HG02943 (cell line): ENCODE measurements at regions not wholly inside any gene's neighbourhood (a gene's known extent, or its start where the extent isn't known, plus 50 kb on each side); places are given as distances from the start of the nearest gene placed in this dataset.

Experiments
- ATAC-seq: cut with Tn5 transposase; IDR thresholded peaks from one replicate; pipeline ENCODE4 v1.9.1; 2021; ENCODE audit warnings: mild to moderate bottlenecking, low read depth, moderate library complexity; ENCODE audit not compliant: unreplicated experiment

- ATAC-seq = no peak
These were observed 568.0 kb upstream of the IGFBP3 start for GRCh38 chr7:46489106-46489505.

DNA sequence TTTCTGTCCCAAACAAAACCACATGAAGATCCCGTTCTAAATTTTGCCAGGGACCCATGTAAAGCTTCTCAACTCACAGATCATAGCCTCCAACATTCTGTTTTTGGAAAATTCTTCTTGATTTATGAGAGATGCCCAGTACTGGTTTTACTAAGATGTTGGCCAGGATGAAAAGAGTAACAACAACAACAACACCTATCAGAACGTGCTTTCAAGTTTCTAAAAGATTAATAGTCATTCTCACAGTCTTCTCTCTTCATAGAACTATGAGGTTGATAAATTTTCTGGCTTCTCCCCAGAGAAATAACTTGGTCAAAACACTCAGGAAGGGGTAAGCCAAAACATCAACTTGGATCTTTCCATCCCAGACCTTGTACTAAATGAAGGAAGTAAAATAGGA, 567.5 kb upstream of the IGFBP3 start:
- no peak for ATAC-seq

DNA sequence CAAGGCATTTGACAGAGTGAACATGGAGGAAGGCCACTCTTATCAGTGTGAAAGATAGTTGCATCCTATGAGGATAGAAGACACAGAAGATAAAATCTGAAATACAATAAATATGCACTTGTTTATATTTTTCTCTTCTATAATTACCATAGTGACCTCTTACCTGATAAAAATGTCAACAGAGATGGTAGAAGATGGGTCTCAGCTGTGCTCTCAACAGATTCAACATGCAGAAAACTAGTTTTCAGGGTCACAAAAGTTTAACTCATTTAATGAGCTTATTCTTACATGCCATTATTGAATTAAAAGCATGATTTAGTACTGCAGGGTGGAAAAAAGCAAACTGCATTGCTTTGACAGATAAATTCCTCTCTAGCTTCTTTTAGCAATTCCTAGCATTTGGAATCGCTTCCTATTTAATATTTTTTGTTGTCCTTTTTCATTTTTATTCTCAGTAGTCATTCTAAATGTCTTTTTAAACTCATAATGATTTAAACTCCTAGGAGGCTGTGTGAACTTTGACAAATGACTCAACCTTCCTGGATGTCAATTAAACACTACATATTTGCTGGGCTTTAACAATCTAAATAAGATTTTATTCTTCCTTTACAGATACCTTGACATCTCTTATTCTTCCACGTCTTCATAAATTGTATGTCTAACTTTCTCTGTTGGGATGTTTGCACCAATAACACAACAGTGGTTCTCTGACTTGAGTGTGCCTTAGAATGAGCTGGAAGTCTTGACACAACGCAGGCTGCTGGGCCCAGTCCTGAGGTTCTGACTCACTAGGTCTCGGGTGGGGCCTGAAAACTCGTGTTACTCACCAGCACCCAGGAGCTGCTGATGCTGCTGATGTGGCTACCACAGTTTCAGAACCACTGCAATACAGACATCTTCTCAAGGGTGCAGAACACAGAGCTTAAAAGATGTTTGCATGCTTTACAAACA, 565.5 kb upstream of the IGFBP3 start:
- ATAC-seq = no peak

- ATAC-seq = no peak
These were observed 564.5 kb upstream of the IGFBP3 start for GRCh38 chr7:46485481-46486065.

DNA sequence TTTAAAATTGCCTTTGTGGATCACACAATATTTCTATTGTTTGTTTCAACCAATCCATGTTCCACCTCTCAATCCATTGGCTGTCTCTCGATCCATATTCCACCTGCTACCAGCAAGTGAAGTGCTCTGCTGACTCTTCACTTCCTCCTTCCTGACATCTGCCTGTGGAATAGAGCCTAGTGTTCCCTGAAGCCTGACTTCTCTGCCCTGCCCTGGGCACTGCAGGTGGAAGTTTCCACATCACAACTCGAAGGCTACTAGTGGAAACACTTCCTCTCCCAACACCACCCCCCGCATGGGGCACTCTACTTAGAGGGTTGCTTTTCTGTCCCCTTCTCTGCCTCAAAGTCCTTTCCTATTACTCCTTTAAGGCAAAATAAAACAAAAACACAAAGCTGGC, 563.8 kb upstream of the IGFBP3 start:
- ATAC-seq = no peak

DNA sequence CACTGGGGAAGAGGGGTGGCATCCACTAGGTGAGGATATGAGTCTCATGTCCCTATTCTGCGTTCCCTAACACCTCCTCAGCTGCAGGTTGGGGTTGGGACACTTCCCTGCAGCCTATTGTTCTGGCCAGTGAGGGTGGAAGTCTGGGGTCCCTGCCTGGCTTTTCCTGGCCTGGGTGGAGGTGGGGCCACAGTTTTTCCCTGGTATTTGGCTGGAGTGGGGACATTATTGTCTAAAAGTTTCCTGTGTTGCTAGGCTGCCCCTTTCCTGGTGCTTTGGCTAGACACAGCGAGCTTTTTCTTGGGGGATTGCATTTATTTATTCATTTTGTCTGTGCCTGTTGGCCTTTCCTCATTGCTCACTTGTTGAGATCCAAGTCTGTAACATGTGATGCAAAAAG, 559.5 kb upstream of the IGFBP3 start:
- ATAC-seq = no peak

DNA sequence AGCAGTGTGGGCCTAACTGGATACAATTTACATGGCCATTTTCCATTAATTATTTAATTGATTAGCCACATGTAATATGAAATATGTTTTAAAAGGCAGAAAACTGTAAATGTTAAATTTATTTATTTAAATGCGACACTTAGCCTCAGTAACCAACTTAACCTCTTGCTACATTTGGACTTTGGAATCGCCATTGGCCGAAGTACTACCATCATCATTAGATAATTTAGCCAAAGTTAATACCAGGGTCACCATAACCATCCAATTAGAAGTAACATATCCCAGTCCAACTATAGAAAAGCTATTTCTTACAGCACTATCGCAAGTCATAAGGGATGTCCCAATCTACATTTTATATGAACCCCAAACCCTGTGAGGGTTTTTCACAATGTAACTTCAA, 558.6 kb upstream of the IGFBP3 start:
- no peak for ATAC-seq

DNA sequence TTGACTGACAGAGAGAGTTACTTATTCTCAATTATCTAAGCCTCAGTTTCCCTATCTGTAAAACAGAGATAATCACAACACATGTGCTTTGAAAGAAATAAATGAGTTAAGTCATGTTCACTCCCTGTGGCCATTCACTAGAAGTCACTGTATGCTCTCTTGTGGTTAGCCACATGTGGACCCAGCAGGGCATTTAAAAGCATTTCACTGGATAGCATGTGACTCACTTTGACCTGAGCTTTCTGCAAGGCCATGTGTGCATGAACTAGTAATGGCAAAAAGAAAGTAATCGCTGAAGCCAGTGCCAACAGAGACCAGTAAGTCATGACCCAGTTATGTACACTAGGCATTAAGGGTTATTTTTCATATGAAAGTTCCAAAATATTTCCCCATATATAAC, 557.0 kb upstream of the IGFBP3 start:
- ATAC-seq = no peak

- ATAC-seq = no peak
These were observed 547.8 kb upstream of the IGFBP3 start for GRCh38 chr7:46468753-46469356.

DNA sequence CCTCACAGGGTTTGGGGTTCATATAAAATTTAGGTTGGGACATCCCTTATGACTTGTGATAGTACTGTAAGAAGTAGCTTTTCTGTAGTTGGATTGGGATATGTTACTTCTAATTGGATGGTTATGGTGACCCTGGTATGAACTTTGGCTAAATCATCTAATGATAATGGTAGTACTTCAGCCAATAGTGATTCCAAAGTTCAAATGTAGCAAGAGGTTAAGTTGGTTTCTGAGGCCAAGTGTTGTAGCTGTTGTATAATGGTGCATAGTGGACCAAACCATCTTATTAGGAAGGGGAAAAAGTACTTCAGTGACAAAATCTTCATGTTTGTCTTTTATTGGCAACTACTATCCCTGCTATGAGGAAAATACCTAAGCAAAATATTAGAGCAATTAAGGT, 542.1 kb upstream of the IGFBP3 start:
- no peak for ATAC-seq

GRCh38 chr7:46461334-46461777, 540.3 kb upstream of the IGFBP3 start:
- ATAC-seq = no peak

- ATAC-seq = no peak
These were observed 538.9 kb upstream of the IGFBP3 start for GRCh38 chr7:46459942-46460341.

GRCh38 chr7:46454816-46455215, 533.7 kb upstream of the IGFBP3 start:
- no peak for ATAC-seq

- no peak for ATAC-seq
These were observed 531.6 kb upstream of the IGFBP3 start for GRCh38 chr7:46452561-46453135.

- ATAC-seq = no peak
These were observed 530.8 kb upstream of the IGFBP3 start for GRCh38 chr7:46451846-46452245.

GRCh38 chr7:46450886-46451285, 529.8 kb upstream of the IGFBP3 start:
- ATAC-seq = no peak

- no peak for ATAC-seq
These were observed 529.4 kb upstream of the IGFBP3 start for GRCh38 chr7:46450425-46450824.

GRCh38 chr7:46449743-46450142, 528.7 kb upstream of the IGFBP3 start:
- no peak for ATAC-seq

- ATAC-seq = no peak
These were observed 527.4 kb upstream of the IGFBP3 start for GRCh38 chr7:46448478-46448877.

DNA sequence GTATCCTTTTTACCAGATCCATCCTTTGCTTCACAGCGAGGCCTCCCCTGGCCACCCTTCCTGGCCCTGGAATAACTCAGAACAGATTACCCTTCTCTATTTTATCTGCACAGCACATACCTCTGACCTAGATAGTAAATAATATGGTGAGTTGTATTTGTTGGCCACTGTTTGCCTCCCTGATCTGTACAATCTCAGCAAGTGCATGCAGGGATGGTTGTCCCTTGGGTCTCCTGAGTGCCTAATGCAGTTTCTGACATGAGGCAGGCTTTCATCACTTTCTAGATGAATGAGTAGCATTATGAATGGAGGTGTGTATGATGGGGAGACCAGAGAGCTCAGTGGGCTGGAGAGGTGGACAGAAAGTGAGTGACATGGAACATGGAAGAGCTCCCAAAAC, 525.1 kb upstream of the IGFBP3 start:
- no peak for ATAC-seq

GRCh38 chr7:46444256-46444655, 523.2 kb upstream of the IGFBP3 start:
- ATAC-seq = no peak
